RWPE1 (cell line): ENCODE measurements at regions not wholly inside any gene's neighbourhood (a gene's known extent, or its start where the extent isn't known, plus 50 kb on each side); places are given as distances from the start of the nearest gene placed in this dataset.

Experiments
- CTCF ChIA-PET: fragments of 350-600 bp; sonication (Branson Sonifier 250); formaldehyde crosslinking; extraction: SDS; loops from one replicate; lab custom pipeline; 2021; lab: Yijun Ruan, JAX
- POLR2A ChIA-PET: fragments of 400-600 bp; formaldehyde crosslinking; extraction: SDS; loops from one replicate; lab custom pipeline; 2020; ENCODE audit warnings: antibody characterized with exemption; ENCODE audit not compliant: low non-redundant PET; lab: Yijun Ruan, JAX
- DNase-seq: peaks from one replicate; pipeline ENCODE4 v3.0.0; 2012; ENCODE audit warnings: low spot score
- H3K27ac ChIP-seq: fragments of 450-650 bp; 2 replicates; pipeline ENCODE4 v1.5.1; 2017
- CTCF ChIP-seq: fragments of 450-650 bp; conservative IDR thresholded peaks from 2 replicates; pipeline ENCODE4 v1.5.1; 2017; ENCODE audit warnings: low read depth, mild to moderate bottlenecking

- no peak for DNase-seq
- ChIA-PET CTCF (no interaction called here), POLR2A (no interaction called here)
These were observed 403.8 kb upstream of the ADAMTS9 start for GRCh38 chr3:65091565-65091964.

GRCh38 chr3:65083240-65083639, 395.4 kb upstream of the ADAMTS9 start:
- H3K27ac ChIP-seq: no peak overlapping the region
- TF ChIP-seq CTCF: no peak
- ChIA-PET CTCF (interaction anchor here (0.6 to 0.7 kb wide), 2 partner anchors 10 to 249 kb away, joined by 3 read pairs; no protein-coding TSS in a partner anchor), POLR2A (interaction anchor here (0.6 kb wide), 1 partner anchor 325 kb away, joined by 3 read pairs; no protein-coding TSS in a partner anchor)
- DNase-seq: no peak

More at GRCh38 chr3:65091565-65091964, 403.8 kb upstream of the ADAMTS9 start:
- TF ChIP-seq CTCF: no peak
- no peak overlapping the region for H3K27ac ChIP-seq

- DNase-seq: no peak
- no peak for TF ChIP-seq CTCF
- CTCF ChIA-PET: no interaction called here
- H3K27ac ChIP-seq: no peak overlapping the region
- POLR2A ChIA-PET: no interaction called here
These were observed 393.7 kb upstream of the ADAMTS9 start for GRCh38 chr3:65081536-65081935.

GRCh38 chr3:65080432-65080831, 392.6 kb upstream of the ADAMTS9 start:
- no peak for TF ChIP-seq CTCF
- no peak overlapping the region for H3K27ac ChIP-seq
- DNase-seq: no peak
- ChIA-PET POLR2A (no interaction called here), CTCF (interaction anchor here (0.5 to 0.6 kb wide), 2 partner anchors 268 to 711 kb away, joined by 3 read pairs; no protein-coding TSS in a partner anchor)

- TF ChIP-seq CTCF: no peak
- CTCF ChIA-PET: no interaction called here
- no peak for DNase-seq
- H3K27ac ChIP-seq: no peak overlapping the region
- POLR2A ChIA-PET: no interaction called here
These were observed 391.8 kb upstream of the ADAMTS9 start for GRCh38 chr3:65079560-65079959.

GRCh38 chr3:65078748-65079147, 390.9 kb upstream of the ADAMTS9 start:
- no peak overlapping the region for H3K27ac ChIP-seq
- TF ChIP-seq CTCF: no peak
- ChIA-PET CTCF (interaction anchor here (0.6 kb wide), 1 partner anchor 190 kb away, joined by 4 read pairs; no protein-coding TSS in a partner anchor), POLR2A (no interaction called here)
- no peak for DNase-seq
